ENCODE measurements at regions not wholly inside any gene's neighbourhood (a gene's known extent, or its start where the extent isn't known, plus 50 kb on each side); places are given as distances from the start of the nearest gene placed in this dataset.

DNA sequence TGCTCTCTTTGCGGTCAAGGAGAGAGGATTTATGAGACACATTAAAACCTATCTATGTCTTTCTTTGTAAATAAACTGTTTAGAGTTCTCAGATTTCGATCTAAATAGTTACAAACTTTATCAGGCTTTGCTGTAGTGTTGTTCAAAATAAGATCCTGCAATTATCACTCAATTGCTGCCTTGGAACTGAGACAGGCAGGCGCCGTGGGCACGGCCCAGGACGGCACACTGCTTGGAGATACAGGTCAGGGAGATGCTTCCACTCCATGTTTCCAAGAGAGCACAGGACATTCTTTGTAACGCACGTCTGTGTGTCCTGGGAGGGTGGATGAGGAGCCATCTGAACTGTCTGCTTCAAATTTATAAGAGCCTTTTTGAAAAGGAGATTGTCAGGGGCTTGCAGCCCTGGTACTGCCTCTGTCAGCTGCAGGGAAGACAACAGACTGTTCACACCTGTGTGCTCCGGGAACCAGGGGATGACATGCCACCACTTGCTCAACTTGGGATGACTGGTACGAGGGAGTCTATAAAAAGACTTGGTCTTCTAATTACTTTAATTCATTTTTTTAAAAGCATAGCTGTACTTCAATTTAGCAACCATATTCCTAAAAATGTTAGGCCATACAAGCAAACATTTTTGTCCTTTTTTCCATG is 472.9 kb upstream of the RUNX1 start:
- no peak for DNase-seq (ENCODE audit: low read depth in 1 of 2, low spot score in 1 of 2)
- no peak for TF ChIP-seq SPI1 (IDR thresholded peaks at IDR 0.05; ENCODE audit: borderline replicate concordance, low read depth)
- TF ChIP-seq, protein P1, sequence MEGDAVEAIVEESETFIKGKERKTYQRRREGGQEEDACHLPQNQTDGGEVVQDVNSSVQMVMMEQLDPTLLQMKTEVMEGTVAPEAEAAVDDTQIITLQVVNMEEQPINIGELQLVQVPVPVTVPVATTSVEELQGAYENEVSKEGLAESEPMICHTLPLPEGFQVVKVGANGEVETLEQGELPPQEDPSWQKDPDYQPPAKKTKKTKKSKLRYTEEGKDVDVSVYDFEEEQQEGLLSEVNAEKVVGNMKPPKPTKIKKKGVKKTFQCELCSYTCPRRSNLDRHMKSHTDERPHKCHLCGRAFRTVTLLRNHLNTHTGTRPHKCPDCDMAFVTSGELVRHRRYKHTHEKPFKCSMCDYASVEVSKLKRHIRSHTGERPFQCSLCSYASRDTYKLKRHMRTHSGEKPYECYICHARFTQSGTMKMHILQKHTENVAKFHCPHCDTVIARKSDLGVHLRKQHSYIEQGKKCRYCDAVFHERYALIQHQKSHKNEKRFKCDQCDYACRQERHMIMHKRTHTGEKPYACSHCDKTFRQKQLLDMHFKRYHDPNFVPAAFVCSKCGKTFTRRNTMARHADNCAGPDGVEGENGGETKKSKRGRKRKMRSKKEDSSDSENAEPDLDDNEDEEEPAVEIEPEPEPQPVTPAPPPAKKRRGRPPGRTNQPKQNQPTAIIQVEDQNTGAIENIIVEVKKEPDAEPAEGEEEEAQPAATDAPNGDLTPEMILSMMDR (IDR thresholded peaks at IDR 0.05; ENCODE audit: insufficient read depth, low read length) = no peak
- Histone ChIP-seq H3K27ac (replicated peaks) (no peak overlapping the region), H3K4me3 (replicated peaks; ENCODE audit: insufficient read depth, low read length) (no peak overlapping the region), H3K27me3 (ENCODE audit: insufficient read depth, poor library complexity, severe bottlenecking) (no peaks in the 10 kb centered on the region)

DNA sequence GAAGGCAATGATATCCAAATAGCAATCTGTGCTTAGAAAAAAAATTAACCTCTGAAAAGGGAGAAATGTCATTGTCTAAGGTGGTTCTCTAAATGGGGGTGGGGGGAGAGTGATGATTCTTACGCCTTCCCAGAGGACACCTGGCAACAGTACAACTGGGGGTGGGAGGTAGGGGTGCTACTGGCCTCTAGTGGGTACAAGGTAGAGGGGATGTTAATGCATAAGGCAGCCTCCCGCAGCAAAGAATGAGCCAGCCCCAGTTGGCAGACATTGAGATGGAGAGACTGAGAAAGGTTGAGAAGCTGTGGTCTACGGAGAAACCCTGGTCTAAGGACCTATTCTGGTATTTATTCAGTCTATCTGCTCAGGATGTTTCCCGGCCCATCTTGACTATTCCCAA is 472.2 kb upstream of the RUNX1 start:
- no peak overlapping the region for H3K27ac ChIP-seq (replicated peaks)
- H3K27me3 ChIP-seq (ENCODE audit: insufficient read depth, poor library complexity, severe bottlenecking) = no peaks in the 10 kb centered on the region
- DNase-seq (ENCODE audit: low read depth in 1 of 2, low spot score in 1 of 2) = no peak
- TF ChIP-seq, protein P1 (IDR thresholded peaks at IDR 0.05; ENCODE audit: insufficient read depth, low read length) = no peak
- TF ChIP-seq, protein P2, sequence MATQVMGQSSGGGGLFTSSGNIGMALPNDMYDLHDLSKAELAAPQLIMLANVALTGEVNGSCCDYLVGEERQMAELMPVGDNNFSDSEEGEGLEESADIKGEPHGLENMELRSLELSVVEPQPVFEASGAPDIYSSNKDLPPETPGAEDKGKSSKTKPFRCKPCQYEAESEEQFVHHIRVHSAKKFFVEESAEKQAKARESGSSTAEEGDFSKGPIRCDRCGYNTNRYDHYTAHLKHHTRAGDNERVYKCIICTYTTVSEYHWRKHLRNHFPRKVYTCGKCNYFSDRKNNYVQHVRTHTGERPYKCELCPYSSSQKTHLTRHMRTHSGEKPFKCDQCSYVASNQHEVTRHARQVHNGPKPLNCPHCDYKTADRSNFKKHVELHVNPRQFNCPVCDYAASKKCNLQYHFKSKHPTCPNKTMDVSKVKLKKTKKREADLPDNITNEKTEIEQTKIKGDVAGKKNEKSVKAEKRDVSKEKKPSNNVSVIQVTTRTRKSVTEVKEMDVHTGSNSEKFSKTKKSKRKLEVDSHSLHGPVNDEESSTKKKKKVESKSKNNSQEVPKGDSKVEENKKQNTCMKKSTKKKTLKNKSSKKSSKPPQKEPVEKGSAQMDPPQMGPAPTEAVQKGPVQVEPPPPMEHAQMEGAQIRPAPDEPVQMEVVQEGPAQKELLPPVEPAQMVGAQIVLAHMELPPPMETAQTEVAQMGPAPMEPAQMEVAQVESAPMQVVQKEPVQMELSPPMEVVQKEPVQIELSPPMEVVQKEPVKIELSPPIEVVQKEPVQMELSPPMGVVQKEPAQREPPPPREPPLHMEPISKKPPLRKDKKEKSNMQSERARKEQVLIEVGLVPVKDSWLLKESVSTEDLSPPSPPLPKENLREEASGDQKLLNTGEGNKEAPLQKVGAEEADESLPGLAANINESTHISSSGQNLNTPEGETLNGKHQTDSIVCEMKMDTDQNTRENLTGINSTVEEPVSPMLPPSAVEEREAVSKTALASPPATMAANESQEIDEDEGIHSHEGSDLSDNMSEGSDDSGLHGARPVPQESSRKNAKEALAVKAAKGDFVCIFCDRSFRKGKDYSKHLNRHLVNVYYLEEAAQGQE (IDR thresholded peaks at IDR 0.05; ENCODE audit: insufficient replicate concordance, low read depth) = no peak
- no peak overlapping the region for H3K4me3 ChIP-seq (replicated peaks; ENCODE audit: insufficient read depth, low read length)

DNA sequence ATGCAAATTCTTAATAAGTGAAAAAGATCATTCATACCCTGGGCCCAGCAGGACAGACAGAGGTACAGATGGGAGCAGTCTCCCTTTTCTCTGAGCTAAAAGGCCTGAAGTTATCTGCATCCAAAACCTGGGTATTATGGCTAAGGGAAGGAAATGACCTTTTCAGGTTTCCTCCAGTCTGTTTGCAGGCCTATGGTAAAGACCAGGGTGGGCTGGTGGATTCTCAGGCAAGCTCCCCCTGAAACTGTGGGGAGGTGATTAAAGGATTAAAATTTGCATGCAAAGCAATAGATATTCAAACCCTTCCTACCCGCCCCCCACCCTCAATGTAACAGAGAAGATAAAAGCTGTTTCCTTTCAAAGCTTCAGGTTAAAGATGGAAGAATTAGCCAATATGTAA is 471.8 kb upstream of the RUNX1 start:
- H3K4me3 ChIP-seq (replicated peaks; ENCODE audit: insufficient read depth, low read length) = no peak overlapping the region
- no peak for DNase-seq (ENCODE audit: low read depth in 1 of 2, low spot score in 1 of 2)
- TF ChIP-seq SPI1 (IDR thresholded peaks at IDR 0.05; ENCODE audit: borderline replicate concordance, low read depth) (no peak), POLR2AphosphoS5 (IDR thresholded peaks at IDR 0.05; ENCODE audit: low read depth) (no peak), GABPA (IDR thresholded peaks at IDR 0.05; ENCODE audit: low read depth) (no peak)
- TF ChIP-seq, protein P2 (IDR thresholded peaks at IDR 0.05; ENCODE audit: insufficient replicate concordance, low read depth) = no peak
- TF ChIP-seq, protein P1 (IDR thresholded peaks at IDR 0.05; ENCODE audit: insufficient read depth, low read length) = no peak
- no peak overlapping the region for H3K27ac ChIP-seq (replicated peaks)
- H3K27me3 ChIP-seq (ENCODE audit: insufficient read depth, poor library complexity, severe bottlenecking) = no peaks in the 10 kb centered on the region

DNA sequence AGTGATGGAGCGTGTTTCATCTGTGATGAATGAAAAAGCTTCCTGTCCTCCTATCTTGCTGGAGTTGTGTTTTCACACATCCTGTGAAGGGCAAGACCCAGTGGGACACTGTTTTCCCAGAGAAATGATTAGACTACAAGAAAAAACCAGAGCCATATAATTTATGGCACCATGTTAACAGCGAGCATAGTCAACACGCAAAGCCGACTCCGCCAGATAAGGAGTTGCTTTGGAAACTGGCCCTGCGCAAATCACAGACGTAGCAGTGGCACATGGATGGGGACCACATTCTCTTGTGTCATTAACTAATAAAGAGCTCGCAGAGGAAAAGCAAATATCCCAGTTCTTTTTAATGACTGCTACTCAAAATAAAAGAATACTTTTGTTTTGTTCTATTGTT is 471.2 kb upstream of the RUNX1 start:
- TF ChIP-seq, protein P2 (IDR thresholded peaks at IDR 0.05; ENCODE audit: insufficient replicate concordance, low read depth) = no peak
- TF ChIP-seq GABPA (IDR thresholded peaks at IDR 0.05; ENCODE audit: low read depth) (no peak), SPI1 (IDR thresholded peaks at IDR 0.05; ENCODE audit: borderline replicate concordance, low read depth) (no peak), POLR2AphosphoS5 (IDR thresholded peaks at IDR 0.05; ENCODE audit: low read depth) (no peak)
- TF ChIP-seq, protein P1 (IDR thresholded peaks at IDR 0.05; ENCODE audit: insufficient read depth, low read length) = no peak
- Histone ChIP-seq H3K27ac (replicated peaks) (no peak overlapping the region), H3K27me3 (ENCODE audit: insufficient read depth, poor library complexity, severe bottlenecking) (no peaks in the 10 kb centered on the region), H3K4me3 (replicated peaks; ENCODE audit: insufficient read depth, low read length) (no peak overlapping the region)
- DNase-seq (ENCODE audit: low read depth in 1 of 2, low spot score in 1 of 2) = no peak

Measured in HL-60 (cell line).